ENCODE measurements at regions not wholly inside any gene's neighbourhood (a gene's known extent, or its start where the extent isn't known, plus 50 kb on each side); places are given as distances from the start of the nearest gene placed in this dataset.

GRCh38 chr14:86153480-86153879, 623.5 kb downstream of the FLRT2 start:
- no peaks in the 10 kb centered on the region for H3K9me3 ChIP-seq (ENCODE audit: low read depth)
- no peaks in the 10 kb centered on the region for H3K36me3 ChIP-seq
- H3K4me1 ChIP-seq = no peaks in the 10 kb centered on the region
- peak; percentile 30 for DNase-seq (ENCODE audit: low spot score)
- H3F3A ChIP-seq (ENCODE audit: low read depth) = no peaks in the 10 kb centered on the region
- no peaks in the 10 kb centered on the region for H3K79me2 ChIP-seq (ENCODE audit: low read depth)
- no peaks in the 10 kb centered on the region for H3K27me3 ChIP-seq
- no peaks in the 10 kb centered on the region for H3K27me3 Mint-ChIP-seq (ENCODE audit: insufficient read depth, low read depth)
- no peak overlapping the region for H2AFZ ChIP-seq (replicated peaks)
- no peak overlapping the region for H3K4me3 ChIP-seq
- H3K4me3 Mint-ChIP-seq = no peak overlapping the region
- TF ChIP-seq CTCF (IDR thresholded peaks at IDR 0.05) = peak; percentile 52
- no peak for TF ChIP-seq EZH2phosphoT487 (IDR thresholded peaks at IDR 0.05)
- peaks cover 2% of the 10 kb centered on the region for H3K4me1 Mint-ChIP-seq
- H3K27ac ChIP-seq = no peak overlapping the region
- no peak overlapping the region for H3K4me2 ChIP-seq
- no peaks in the 10 kb centered on the region for H3K9me3 Mint-ChIP-seq
- no peaks in the 10 kb centered on the region for H3K36me3 Mint-ChIP-seq
- H4K20me1 ChIP-seq (ENCODE audit: low read depth) = no peaks in the 10 kb centered on the region
- no peak overlapping the region for H3K9ac ChIP-seq
- H3K27ac Mint-ChIP-seq = no peak overlapping the region

- Histone ChIP-seq H3F3A (ENCODE audit: low read depth) (no peaks in the 10 kb centered on the region), H3K27ac (no peak overlapping the region), H3K4me3 (no peak overlapping the region), H3K9me3 (ENCODE audit: low read depth) (no peaks in the 10 kb centered on the region), H3K4me2 (no peak overlapping the region), H3K27me3 (no peaks in the 10 kb centered on the region), H3K79me2 (ENCODE audit: low read depth) (no peaks in the 10 kb centered on the region), H4K20me1 (ENCODE audit: low read depth) (no peaks in the 10 kb centered on the region), H3K9ac (no peak overlapping the region), H3K36me3 (no peaks in the 10 kb centered on the region), H3K4me1 (no peaks in the 10 kb centered on the region), H2AFZ (replicated peaks) (no peak overlapping the region)
- Mint-ChIP-seq H3K9me3 (no peaks in the 10 kb centered on the region), H3K27ac (no peak overlapping the region), H3K4me3 (no peak overlapping the region), H3K36me3 (no peaks in the 10 kb centered on the region), H3K27me3 (ENCODE audit: insufficient read depth, low read depth) (no peaks in the 10 kb centered on the region), H3K4me1 (peaks cover 3% of the 10 kb centered on the region)
- TF ChIP-seq CTCF (IDR thresholded peaks at IDR 0.05) (no peak), EZH2 (IDR thresholded peaks at IDR 0.05) (no peak), EZH2phosphoT487 (IDR thresholded peaks at IDR 0.05) (no peak)
- no peak for DNase-seq (ENCODE audit: low spot score)
Observed at GRCh38 chr14:86143248-86143647, 613.3 kb downstream of the FLRT2 start.

GRCh38 chr14:86141966-86142365, 612.0 kb downstream of the FLRT2 start:
- no peak overlapping the region for H3K4me2 ChIP-seq
- H3F3A ChIP-seq (ENCODE audit: low read depth) = no peaks in the 10 kb centered on the region
- DNase-seq (ENCODE audit: low spot score) = no peak
- Mint-ChIP-seq H3K4me1 (peaks cover 3% of the 10 kb centered on the region), H3K27ac (no peak overlapping the region), H3K36me3 (no peaks in the 10 kb centered on the region), H3K4me3 (no peak overlapping the region), H3K9me3 (no peaks in the 10 kb centered on the region), H3K27me3 (ENCODE audit: insufficient read depth, low read depth) (no peaks in the 10 kb centered on the region)
- H3K4me3 ChIP-seq = no peak overlapping the region
- no peak overlapping the region for H2AFZ ChIP-seq (replicated peaks)
- H4K20me1 ChIP-seq (ENCODE audit: low read depth) = no peaks in the 10 kb centered on the region
- H3K9me3 ChIP-seq (ENCODE audit: low read depth) = no peaks in the 10 kb centered on the region
- H3K27me3 ChIP-seq = no peaks in the 10 kb centered on the region
- H3K36me3 ChIP-seq = no peaks in the 10 kb centered on the region
- no peak for TF ChIP-seq EZH2phosphoT487 (IDR thresholded peaks at IDR 0.05)
- TF ChIP-seq EZH2 (IDR thresholded peaks at IDR 0.05) = no peak
- TF ChIP-seq CTCF (IDR thresholded peaks at IDR 0.05) = no peak
- H3K4me1 ChIP-seq = no peaks in the 10 kb centered on the region
- H3K9ac ChIP-seq = no peak overlapping the region
- H3K27ac ChIP-seq = no peak overlapping the region
- no peaks in the 10 kb centered on the region for H3K79me2 ChIP-seq (ENCODE audit: low read depth)

GRCh38 chr14:86129426-86129825, 599.5 kb downstream of the FLRT2 start:
- Histone ChIP-seq H3K27me3 (no peaks in the 10 kb centered on the region), H3K9me3 (ENCODE audit: low read depth) (no peaks in the 10 kb centered on the region), H4K20me1 (ENCODE audit: low read depth) (no peaks in the 10 kb centered on the region), H3K79me2 (ENCODE audit: low read depth) (no peaks in the 10 kb centered on the region), H3K4me3 (no peak overlapping the region), H2AFZ (replicated peaks) (no peak overlapping the region), H3K4me2 (no peak overlapping the region), H3K9ac (no peak overlapping the region), H3K27ac (no peak overlapping the region), H3K36me3 (no peaks in the 10 kb centered on the region), H3F3A (ENCODE audit: low read depth) (no peaks in the 10 kb centered on the region), H3K4me1 (no peaks in the 10 kb centered on the region)
- no peaks in the 10 kb centered on the region for H3K9me3 Mint-ChIP-seq
- H3K4me1 Mint-ChIP-seq = no peaks in the 10 kb centered on the region
- H3K27ac Mint-ChIP-seq = no peak overlapping the region
- H3K27me3 Mint-ChIP-seq (ENCODE audit: insufficient read depth, low read depth) = no peaks in the 10 kb centered on the region
- TF ChIP-seq EZH2phosphoT487 (IDR thresholded peaks at IDR 0.05) (no peak), EZH2 (IDR thresholded peaks at IDR 0.05) (no peak)
- H3K36me3 Mint-ChIP-seq = no peaks in the 10 kb centered on the region
- H3K4me3 Mint-ChIP-seq = no peak overlapping the region
- no peak for DNase-seq (ENCODE audit: low spot score)

Data from neural progenitor cell (in vitro differentiated cells).